ENCODE measurements at regions not wholly inside any gene's neighbourhood (a gene's known extent, or its start where the extent isn't known, plus 50 kb on each side); places are given as distances from the start of the nearest gene placed in this dataset.
"Not testable (repeated sequence)": the region's sequence is repeated elsewhere in the genome, so short reads cannot be mapped to it uniquely, and the experiment has no call there.

DNA sequence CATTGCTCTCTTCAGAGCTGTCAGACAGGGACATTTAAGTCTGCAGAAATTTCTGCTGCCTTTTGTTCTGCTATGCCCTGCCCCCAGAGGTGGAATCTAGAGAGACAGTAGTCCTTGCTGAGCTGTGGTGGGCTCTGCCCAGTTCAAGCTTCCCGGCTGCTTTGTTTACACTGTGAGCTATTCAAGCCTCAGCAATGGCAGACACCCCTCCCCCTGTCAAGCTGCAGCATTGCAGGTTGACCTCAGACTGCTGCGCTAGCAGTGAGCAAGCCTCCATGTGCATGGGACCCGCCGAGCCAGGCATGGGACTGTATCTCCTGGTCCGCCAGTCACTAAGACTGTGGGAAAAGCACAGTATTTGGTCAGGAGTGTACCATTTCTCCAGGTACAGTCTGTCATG is 53.6 kb upstream of the MAPK10 start:
- not testable (repeated sequence) for DNase-seq (ENCODE audit: low spot score); H3K4me1 ChIP-seq; H3K4me3 ChIP-seq; H3K9me3 ChIP-seq; H3K27me3 ChIP-seq; H3K36me3 ChIP-seq; H3K27ac ChIP-seq

DNA sequence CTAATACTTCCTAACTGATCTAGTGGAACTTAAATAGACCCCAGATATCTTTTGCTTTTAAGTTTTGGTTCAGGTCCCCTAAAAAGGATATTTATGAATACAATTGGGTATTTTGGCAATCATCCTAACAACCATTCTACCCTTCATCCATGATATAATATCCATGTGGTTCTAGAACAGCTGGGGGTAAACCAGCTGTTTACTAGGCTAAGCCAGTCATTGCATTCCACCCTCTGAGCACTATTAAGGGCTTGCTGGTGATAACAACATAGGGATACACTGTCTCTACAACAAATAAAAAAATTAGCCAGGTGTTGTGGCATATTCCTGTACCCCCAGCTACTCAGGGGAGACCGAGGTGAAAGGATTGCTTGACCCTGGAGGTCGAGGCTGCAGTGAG is 54.8 kb upstream of the MAPK10 start:
- H3K4me1 ChIP-seq = no peaks in the 10 kb centered on the region
- no peaks in the 10 kb centered on the region for H3K36me3 ChIP-seq
- no peaks in the 10 kb centered on the region for H3K9me3 ChIP-seq
- no peaks in the 10 kb centered on the region for H3K27me3 ChIP-seq
- H3K4me3 ChIP-seq = no peak overlapping the region
- no peak for DNase-seq (ENCODE audit: low spot score)
- TF ChIP-seq, protein P1, sequence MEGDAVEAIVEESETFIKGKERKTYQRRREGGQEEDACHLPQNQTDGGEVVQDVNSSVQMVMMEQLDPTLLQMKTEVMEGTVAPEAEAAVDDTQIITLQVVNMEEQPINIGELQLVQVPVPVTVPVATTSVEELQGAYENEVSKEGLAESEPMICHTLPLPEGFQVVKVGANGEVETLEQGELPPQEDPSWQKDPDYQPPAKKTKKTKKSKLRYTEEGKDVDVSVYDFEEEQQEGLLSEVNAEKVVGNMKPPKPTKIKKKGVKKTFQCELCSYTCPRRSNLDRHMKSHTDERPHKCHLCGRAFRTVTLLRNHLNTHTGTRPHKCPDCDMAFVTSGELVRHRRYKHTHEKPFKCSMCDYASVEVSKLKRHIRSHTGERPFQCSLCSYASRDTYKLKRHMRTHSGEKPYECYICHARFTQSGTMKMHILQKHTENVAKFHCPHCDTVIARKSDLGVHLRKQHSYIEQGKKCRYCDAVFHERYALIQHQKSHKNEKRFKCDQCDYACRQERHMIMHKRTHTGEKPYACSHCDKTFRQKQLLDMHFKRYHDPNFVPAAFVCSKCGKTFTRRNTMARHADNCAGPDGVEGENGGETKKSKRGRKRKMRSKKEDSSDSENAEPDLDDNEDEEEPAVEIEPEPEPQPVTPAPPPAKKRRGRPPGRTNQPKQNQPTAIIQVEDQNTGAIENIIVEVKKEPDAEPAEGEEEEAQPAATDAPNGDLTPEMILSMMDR (IDR thresholded peaks at IDR 0.05) = no peak
- no peak overlapping the region for H3K27ac ChIP-seq

DNA sequence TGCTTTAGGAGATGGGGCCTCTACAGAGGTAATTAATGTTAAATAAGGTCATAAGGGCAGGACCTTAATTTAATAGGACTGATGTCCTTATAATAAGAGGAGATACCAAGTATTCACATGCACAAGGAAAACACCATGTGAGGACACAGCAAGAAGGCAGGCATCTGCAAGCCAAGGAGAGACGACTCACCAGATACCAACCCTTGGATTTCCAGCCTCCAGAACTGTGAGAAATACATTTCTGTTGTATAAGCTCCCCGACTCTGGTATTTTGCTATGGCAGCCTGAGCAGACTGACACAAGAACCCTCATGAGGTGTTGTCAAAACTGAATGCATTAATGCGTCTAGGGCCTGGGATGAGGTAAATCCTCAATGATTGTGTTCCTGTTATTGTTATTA is 56.2 kb upstream of the MAPK10 start:
- Histone ChIP-seq H3K27me3 (no peaks in the 10 kb centered on the region), H3K36me3 (no peaks in the 10 kb centered on the region), H3K9me3 (no peaks in the 10 kb centered on the region), H3K27ac (no peak overlapping the region), H3K4me3 (no peak overlapping the region), H3K4me1 (no peaks in the 10 kb centered on the region)
- TF ChIP-seq, protein P1 (IDR thresholded peaks at IDR 0.05) = no peak
- no peak for DNase-seq (ENCODE audit: low spot score)

DNA sequence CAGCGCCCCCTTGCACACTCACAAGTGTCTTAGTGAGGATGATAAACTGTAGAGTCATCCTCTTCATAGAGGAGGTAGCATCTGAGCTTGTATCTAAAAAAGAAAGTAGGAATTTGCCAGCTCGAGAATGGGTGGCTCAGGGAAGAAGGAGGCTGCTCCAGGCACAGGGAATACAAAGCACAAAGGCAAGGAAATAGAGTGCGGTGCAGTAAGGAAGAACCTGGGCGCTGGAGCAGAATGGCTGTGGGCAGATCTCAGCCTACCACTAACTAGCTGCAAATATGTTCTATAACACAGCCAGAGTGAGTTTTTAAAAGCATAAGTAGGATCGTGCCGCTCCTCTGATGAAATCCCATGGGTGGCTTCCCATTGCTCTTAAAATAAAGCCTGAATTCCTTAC is 61.6 kb upstream of the MAPK10 start:
- TF ChIP-seq, protein P1 (IDR thresholded peaks at IDR 0.05) = no peak

DNA sequence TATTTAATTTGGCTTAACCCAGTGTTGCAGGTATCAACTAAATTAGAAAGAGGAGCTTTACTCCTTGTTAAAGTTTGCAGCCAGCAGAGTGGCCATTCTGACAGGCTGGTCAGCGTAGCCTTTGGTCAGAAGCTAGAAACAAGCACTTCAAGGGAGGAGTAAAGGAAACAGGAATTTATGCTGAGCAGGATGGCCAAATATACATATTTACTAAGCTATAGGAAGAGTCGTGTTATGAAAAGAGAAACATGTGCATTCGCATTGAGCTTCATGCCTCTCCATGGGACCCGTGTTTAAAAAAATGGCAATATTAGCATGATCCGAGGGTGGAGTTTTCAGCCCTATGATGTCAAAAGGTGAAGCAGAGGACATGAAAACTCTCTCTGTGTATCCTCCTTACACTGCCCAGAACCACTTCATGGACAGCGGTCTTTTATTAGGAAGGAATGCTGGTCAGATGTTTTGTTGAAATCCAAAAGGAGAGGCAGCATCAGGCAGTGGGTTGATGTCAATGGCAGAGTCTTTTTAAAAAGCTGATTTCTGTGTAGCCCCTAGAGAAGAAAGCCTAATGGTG is 71.8 kb upstream of the MAPK10 start:
- no peaks in the 10 kb centered on the region for H3K9me3 ChIP-seq
- TF ChIP-seq, protein P1 (IDR thresholded peaks at IDR 0.05) = no peak
- no peak overlapping the region for H3K4me3 ChIP-seq
- no peaks in the 10 kb centered on the region for H3K36me3 ChIP-seq
- no peaks in the 10 kb centered on the region for H3K27me3 ChIP-seq
- no peak for DNase-seq (ENCODE audit: low spot score)
- H3K27ac ChIP-seq = no peak overlapping the region
- H3K4me1 ChIP-seq = no peaks in the 10 kb centered on the region

More for the DNA sequence above, 61.6 kb upstream of the MAPK10 start:
- DNase-seq (ENCODE audit: low spot score) = no peak
- Histone ChIP-seq H3K4me3 (no peak overlapping the region), H3K4me1 (no peaks in the 10 kb centered on the region), H3K27ac (no peak overlapping the region), H3K36me3 (no peaks in the 10 kb centered on the region), H3K27me3 (no peaks in the 10 kb centered on the region), H3K9me3 (no peaks in the 10 kb centered on the region)

DNA sequence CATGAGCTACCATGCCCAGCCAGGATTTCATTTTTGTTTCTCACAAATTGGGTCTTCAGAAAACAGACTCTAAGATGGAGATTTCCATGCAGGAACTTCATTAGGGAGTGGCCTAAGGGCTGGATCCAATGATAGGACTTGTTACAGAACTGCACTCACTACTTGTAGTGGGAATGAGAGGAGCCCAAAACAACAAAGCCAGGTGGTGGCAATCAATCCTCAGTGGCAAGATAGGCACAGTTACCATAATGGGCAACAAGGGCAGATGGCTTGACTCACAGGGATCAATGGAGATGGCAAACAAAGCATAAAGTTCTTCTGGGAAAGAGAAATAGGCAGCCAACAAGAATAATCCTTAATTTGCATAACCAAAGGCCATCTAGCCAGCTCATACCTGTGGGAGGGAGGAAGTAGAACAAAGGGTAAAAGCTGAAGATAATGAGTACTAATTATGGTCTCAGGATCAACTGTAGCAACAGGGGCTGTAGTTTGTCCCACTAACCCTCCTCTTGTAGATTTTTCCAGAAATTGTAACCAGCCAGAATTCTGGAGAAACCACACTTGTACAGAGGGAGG is 72.8 kb upstream of the MAPK10 start:
- Histone ChIP-seq H3K4me3 (no peak overlapping the region), H3K36me3 (no peaks in the 10 kb centered on the region), H3K4me1 (no peaks in the 10 kb centered on the region), H3K9me3 (no peaks in the 10 kb centered on the region), H3K27me3 (no peaks in the 10 kb centered on the region), H3K27ac (no peak overlapping the region)
- TF ChIP-seq, protein P1 (IDR thresholded peaks at IDR 0.05) = no peak
- DNase-seq (ENCODE audit: low spot score) = no peak

Measured in right atrium auricular region (tissue), 2 donors.